Islet precursor cell (in vitro differentiated cells): ENCODE measurements at regions not wholly inside any gene's neighbourhood (a gene's known extent, or its start where the extent isn't known, plus 50 kb on each side); places are given as distances from the start of the nearest gene placed in this dataset.

Experiments
- DNase-seq: peaks from one replicate; pipeline ENCODE4 v3.0.0-alpha.2; 2018

DNA sequence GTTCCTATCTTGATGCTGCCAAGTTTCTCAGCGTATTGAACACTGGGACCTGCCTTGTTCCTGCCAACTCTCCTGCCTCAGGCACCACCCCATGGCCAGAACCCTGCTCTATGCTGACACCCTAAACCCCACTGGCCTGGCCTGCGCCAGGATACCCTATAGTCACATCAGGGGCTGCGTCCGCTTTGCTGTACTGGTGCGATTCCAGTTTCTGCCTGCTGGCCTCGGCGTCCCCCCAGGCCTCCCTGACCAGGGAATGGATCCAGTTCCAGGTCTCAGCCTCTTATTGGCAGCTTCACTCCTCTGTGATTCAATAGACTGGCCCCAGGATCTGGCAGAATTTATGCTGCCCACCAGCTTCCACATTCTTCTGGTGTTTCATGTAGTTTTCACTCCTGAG is 55.0 kb downstream of the GPR6 start:
- no peak for DNase-seq

DNA sequence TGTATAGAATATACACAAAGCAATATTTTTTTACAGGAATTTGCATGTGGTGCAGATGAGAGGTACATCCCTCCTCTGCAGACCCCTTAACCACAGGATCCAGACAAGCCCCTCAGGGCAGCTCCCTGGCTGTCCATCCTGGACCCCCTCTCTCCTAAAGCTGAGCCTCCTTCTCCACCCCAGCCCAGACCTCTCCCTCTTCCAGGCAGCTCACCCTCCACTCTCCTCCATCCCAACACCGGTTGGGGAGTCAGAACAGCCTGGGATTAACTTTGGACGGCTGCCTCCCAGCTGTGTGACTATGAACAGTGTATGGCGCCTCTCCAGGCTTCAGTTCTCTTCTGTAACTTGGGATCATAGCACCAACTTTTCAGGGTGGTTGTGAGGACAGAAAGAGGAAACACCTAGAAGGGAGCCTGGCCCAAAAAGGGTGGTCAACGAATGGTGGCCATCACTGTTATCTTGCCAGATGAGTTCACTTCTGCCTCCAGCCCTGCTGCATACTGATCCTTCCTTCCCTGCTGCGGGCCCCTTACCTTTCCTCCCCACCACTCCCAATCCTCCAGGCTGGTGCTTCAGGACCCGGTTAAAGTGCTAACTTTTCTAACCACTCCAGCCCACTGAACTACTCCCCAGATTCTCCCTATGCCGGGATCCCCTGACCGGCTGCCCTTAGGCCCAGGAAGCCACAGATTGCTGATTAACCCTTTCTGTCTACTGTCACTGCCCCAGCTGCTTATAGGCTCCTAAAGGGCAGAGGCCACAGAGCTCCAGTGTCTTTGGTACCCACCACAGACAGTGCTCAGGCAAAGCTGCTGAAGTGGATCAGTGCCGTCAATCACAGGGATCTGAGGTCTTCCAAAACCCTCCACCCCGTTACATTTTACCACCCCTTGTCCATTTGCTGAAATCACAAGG is 55.9 kb downstream of the GPR6 start:
- no peak for DNase-seq

DNA sequence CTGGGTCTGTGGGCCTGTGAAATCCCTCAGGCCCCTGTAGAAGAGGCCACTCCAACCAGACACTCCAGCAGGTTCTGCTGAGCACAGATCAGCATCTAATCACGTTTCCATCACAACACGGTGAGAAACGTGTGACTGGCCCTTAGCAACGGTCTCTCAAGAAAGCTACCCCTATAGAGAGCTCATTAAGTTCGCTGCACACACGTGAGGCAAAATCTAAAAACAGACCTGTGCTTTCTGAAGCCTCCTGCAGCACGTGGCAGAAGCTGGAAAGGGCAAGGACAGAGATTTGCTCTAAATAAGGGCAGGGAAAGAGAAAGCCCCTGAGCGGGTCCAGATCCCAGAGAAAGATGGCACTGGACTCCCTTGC is 56.5 kb downstream of the GPR6 start:
- DNase-seq = no peak

DNA sequence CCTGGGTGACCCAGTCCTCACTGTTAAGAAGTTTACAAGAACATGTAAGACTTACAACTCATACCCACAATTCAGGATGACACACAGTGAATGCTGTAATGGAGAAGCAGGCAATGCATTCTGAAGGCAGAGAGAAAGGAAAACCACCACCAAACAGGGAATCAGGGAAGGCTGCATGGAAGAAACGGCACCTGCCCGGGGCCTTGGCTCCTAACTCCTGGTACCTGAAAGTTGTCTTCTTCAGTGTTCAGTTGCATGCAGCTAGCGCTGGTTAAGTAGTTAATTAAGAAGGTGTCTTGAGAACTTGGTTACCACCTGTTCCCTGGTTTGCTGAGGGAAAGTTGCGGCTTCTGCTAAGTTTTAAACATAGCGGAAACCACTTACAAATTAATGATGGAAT is 57.2 kb downstream of the GPR6 start:
- no peak for DNase-seq

DNA sequence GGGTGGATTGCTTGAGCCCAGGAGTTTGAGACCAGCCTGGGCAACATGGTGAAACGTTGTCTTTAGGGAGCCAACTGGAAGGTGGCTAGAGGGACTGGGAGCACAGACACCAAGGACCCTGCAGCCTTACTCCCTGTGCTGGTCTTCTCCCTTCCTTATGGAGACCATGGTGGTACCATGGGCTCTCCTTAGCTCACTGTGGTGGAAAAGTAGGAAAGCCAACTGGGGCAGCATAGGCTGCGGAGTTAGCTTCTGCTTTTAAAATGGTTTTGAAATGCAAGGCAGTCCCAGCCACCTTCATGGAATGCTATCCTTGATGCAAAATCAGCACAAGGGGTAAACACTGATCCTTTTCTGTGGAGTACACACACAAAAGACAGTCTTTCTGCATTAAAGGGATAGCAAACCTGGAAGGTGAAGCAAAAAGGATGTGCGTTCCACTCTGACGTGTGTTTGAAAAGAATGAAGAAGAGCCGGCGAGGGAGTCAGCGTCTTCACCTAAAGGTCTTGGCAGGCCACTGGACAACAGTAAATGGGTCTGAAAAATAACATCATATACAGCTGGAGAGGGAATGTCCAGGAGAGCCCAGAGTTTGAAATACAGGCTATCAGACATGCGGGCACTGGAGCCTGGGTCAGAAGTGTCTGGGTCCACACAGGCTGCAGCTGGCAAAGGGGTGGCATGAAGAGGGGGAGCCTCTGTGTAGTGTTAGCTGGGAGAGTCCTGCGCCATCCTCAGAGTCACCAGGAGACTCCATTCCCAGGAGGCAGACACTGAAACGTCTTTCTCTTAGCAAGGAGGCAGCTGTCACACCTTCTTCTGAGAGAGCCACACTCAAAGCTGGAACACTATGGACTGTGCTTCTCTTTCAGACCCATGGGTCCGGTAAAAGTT is 58.5 kb downstream of the GPR6 start:
- no peak for DNase-seq

DNA sequence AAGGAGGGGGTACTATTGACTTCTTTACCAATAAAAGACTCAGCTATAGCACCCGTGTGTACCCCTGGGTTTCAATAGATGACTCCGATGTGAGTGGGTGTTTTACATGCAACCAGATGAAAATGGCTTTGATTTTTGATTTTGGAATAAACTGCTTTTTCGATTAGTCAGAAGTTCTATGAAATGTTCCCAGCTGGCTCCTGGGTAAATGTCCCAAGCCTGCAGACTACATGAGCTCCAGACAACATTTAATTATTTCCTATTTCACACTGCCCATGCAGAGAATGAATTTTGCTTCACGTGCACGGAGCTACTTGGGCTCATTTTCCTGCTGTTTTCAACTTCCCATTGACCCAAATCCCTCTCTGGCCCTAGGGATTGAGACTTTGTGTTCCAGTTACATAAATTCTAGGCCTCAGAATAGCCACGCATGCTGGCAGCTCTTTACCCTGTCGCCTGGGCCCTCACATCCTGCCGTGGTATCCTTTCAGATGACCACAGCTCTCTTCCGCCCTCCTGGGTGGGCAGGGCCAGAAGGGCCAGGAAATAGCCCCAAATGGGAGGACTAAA is 59.7 kb downstream of the GPR6 start:
- no peak for DNase-seq

DNA sequence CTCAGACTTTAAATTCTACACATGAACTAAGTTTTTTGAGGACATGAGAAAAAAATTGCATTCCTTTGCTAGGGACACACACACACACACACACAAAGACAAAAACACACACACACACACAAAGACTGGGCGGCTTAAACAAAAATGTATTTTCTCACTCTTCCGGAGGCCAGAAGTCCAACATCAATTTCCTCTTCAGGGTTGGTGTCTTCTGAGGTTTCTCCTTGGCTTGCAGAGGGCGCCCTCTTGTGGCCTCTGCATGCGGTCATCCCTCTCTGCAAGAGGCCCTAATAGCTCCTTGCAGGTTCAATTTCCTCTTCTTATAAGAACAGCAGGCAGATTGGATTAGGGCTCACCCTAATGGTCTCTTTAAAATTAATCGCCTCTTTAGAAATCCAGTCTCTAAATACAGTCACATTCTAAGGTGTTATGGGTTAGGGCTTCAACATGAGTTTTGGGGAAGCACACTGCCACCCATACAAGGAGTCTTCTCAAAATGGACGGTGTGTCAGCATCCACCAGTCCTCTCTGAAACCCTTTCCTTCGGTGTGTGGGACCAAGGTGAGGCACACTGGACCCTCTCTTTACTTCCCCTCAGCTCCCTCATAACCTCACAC is 61.4 kb downstream of the GPR6 start:
- peak; percentile 93 for DNase-seq

DNA sequence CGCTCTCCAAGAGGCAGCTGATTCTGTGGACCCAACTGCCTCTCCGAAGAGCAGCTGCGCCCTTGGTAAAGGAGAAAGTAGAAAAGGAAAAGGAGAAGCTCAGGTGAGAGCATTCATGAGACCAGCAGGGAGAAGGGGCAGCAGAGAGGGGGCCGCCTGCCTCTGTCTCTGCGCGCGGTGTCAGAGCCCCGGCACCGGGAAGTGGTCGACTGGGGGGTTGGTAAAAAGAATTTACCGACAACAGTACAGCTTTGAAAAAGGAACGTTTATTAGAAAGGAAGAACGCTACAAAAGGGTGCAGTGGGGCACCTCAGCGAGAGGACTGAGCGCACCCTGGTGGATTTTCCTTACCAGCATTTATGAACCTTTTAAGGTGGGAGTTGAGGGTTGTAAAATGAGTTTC is 61.9 kb downstream of the GPR6 start:
- peak; percentile 64 for DNase-seq

DNA sequence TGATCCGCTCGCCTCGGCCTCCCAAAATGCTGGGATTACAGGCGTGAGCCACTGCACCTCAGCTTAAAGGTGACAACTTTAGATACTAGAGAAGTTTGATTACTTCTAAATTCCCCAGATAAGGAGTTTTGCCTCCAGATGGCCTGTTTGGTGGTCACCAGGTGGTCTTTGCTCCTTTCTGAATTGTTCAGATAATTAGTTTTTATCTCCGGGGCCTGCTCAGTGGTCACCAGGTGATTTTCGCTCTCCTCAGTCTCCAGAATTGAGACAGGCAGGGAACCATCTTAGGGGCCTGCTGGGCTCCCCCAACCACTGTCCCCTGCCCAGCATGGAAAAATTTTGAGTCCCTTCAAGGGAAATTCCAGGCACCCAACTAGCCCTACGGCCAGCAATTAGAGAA is 62.6 kb downstream of the GPR6 start:
- DNase-seq = no peak

DNA sequence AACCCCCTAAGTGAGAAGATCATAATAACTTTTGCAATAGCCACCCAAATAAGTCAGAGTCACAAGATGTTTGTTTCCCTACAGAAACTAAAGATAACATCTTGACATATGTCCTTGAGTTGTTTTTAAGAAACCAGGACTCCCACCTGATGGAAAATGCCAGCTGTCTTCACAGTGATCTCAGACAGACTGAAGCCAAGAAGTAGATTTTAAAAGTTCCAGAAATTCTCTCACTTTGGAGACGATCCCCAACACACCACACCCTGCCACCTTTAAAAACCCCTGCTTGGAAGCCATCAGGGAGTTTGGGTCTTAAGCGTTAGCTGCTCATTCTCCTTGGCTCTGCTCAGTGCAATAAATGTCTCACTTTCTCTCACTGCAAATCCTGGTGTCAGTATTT is 63.0 kb downstream of the GPR6 start:
- DNase-seq = no peak

DNA sequence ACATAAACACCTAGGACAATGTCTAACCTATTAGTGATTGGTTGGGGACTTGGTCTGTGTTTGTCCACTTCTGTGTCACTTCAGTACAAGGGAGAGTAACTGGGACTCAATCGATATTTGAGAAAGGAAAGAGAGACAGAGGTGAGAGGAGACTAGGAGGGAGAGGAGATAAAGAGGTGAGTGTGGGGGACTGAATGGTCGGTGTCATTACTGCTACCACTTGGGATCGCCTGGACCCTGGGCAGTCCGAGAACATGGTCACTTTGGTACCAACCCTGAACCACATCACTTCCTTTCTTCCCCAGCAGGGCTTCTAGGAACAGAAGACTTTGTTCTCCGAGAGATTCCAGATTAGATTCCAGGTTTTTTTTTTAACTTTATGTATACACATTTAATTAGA is 63.7 kb downstream of the GPR6 start:
- no peak for DNase-seq

DNA sequence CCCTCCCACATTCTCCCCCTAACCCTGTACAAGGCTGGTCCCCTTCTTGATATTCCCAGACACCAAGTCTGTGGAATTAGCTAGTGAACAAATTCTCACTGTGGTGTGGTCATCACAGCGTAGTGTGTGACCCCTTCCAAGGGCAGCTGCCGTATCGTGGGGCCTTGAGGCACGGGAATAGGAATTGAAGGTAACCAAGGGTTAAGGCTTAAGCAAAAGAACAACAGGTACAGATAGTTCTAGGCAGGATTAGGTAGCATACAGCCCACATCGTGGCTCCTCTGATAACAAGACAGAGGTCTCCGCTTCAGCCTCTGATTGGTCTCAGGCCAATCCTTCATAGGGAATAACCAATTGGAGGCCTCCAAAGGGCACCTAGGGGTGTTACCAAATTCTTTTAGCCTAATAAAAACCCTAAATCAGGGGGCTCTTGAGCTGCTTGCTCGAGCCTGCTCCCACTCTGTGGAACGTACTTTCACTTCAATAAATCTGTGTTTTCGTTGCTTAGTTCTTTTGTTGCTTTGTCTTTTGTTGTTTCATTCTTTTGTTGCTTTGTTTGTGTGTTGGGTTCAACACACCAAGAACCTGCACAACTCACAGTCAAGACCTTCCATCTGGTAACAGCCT is 64.7 kb downstream of the GPR6 start:
- no peak for DNase-seq

DNA sequence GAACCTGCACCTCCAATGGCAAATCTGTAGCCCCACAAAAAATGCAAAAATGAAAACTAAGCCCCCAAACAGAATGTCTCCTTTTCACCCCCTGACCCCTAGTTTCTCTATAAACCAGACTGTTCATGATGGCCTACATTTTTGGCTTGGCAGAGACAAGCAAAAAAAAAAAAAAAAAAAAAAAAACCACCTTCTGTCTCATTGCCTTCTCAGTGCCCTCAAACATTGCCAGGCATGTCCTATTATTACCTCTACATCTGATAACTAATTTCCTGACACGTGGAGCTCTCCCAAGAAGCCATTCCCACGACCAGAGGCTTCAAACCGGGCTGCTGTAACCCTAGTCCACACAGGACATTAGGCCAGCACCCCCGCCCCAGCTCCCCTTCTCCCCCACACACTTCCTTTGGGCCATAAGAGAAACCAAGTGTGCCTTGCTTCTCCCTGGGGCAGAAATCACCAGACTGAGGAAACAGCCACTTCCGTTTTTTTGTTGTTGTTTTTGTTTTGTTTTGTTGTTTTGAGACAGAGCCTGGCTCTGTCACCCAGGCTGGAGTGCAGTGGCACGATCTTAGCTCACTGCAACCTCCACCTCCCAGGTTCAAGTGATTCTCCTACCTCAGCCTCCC is 65.4 kb downstream of the GPR6 start:
- DNase-seq = no peak

DNA sequence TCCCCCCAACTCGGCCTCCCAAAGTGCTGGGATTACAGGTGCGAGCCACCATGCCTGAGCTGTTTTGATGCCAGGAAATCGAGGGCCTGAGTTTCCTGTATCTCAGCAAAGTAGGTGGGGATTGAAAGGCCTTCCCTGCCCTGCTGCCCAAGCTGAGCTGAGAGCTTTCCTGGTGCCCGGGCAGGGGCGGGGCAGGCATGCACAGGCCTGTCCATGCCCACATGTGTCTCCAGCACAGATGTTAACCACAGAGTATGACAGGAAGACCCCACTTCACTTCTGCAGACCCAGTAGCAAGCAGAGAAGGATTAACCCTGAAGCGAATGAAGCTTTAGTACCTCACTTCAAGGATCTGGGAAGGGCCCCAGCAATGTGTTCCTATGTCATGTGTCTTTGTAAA is 66.0 kb downstream of the GPR6 start:
- DNase-seq = no peak

DNA sequence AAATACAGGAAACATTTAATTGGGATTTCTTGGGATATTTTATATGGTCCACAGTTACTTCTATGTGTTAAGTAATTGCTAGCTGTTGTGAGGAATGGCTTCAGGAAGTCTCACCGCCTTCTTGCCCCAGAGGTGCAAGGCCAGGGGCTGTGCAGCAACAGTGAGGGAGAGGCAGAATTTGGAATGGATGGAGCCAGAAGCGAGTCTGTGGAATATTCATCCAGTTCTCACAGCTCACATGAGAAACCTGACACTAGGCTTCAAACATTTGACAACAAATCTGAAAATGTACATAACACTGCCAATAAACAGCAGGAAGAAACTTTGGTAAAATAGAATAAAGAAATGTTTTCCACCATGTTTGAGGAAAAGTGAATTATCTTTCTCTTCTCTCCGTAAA is 66.5 kb downstream of the GPR6 start:
- no peak for DNase-seq

DNA sequence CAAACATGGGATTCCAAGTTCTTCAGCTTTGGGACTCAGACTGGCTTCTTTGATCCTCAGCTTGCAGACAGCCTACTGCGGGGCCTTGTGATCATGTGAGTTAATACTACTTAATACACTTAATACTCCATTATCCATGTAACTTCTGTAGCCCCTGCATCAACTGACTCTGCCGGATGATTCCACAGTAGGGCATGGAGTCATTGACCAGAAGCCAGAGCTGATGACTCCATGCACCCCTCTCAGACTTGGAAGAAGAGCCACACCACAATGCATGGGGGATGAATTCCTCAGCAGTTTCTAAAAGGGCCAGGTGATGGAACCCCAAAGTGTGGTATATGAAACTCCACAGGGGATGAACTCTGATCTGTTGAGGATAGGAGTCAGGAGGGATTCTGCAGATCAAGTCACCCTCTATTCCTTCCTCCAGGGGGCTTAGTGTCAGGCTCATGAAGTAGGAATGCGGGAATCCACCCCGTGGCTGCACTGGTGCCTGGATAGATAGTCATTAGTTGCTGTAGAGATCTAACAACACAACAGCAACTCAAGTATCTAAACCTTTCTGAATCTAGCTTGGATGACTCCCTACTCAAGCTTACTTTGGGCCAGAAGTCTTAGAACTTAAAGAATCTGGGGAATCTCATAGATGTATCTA is 70.2 kb downstream of the GPR6 start:
- no peak for DNase-seq

DNA sequence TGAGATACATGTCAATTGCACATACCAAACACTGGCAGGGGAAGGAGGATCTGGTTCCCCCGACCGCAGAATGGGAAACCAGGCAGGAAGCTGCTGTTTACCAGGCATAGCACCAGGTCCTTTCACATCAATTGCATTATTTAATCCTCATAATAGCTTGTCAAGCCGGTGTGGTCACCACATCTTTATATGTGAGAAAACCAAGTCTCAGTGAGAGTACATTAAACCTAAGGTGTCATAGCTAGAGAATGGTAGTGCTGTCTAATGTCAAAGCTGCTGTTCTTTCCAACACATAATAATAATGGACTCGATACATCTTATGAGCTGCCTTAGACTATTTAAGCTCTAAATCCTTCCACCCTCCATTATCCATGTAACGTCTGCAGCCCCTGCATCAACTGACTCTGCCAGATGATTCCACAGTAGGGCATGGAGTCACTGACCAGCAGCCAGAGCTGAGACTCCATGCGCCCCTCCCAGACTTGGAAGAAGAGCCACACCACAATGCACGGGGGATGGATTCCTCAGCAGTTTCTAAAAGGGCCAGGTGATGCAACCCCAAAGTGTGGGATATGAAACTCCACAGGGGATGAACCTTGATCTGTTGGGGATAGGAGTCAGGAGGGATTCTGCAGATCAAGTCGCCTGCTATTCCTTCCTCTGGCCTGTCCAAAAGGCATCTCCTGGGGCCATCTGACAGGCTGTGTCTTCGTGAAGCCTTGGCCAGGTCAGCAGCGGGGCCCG is 71.8 kb downstream of the GPR6 start:
- no peak for DNase-seq
